Body of pancreas (tissue), 4 donors: ENCODE measurements at regions not wholly inside any gene's neighbourhood (a gene's known extent, or its start where the extent isn't known, plus 50 kb on each side); places are given as distances from the start of the nearest gene placed in this dataset.

Experiments
- ATAC-seq: fragments of 150-250 bp; one replicate; pipeline ENCODE4 v1.9.1; 2016
- DNase-seq, 4 donors: peaks; one replicate each; pipeline ENCODE4 v3.0.0-alpha.2; 2019
- H3K27ac ChIP-seq, 4 donors: fragments of 200-600 bp; sonication (generic); 1 replicate in 3 of 4; 2 replicates in 1 of 4; pipeline versions ENCODE4 v1.5.1 to v1.6.1; 2016 to 2019; ENCODE audit warnings: mild to moderate bottlenecking in 1 of 4, mixed read lengths in 1 of 4, moderate library complexity in 1 of 4
- H3K27me3 ChIP-seq, 2 donors: fragments of 200-600 bp; sonication (generic); one replicate each; pipeline ENCODE4 v1.6.0; 2016; ENCODE audit warnings: mild to moderate bottlenecking in 1 of 2
- H3K36me3 ChIP-seq, 2 donors: fragments of 200-600 bp; sonication (generic); replicated peaks in 1 of 2; 2 replicates each; pipeline ENCODE4 v1.5.1; 2016; ENCODE audit warnings: low read depth in 2 of 2; ENCODE audit not compliant: insufficient read depth in 1 of 2
- H3K4me1 ChIP-seq: fragments of 200-600 bp; sonication (generic); one replicate; pipeline ENCODE4 v1.6.0; 2016
- H3K4me3 ChIP-seq, 2 donors: fragments of 200-600 bp; sonication (generic); 1 replicate in 1 of 2; 2 replicates in 1 of 2; pipeline ENCODE4 v1.5.1; 2016 to 2019
- H3K9me3 ChIP-seq, 3 donors: fragments of 200-600 bp; sonication (generic); 1 replicate in 2 of 3; 2 replicates in 1 of 3; pipeline ENCODE4 v1.5.1; 2016
- POLR2A ChIP-seq, 3 donors: fragments of 450-650 bp; IDR thresholded peaks; one replicate each; pipeline ENCODE4 v1.6.1; 2016; ENCODE audit warnings: antibody characterized with exemption in 3 of 3, mild to moderate bottlenecking in 2 of 3
- WGBS, 2 donors: methylation state at CpG; one replicate each; pipeline ENCODE4 v1.1.5; 2017; 5-methylcytosine and 5-hydroxymethylcytosine counted together
- intact Hi-C: fragments of 100-400 bp; cut with DNase I; formaldehyde crosslinking; loops from one replicate; pipeline ENCODE4 v1.15.1; 2023
- TF ChIP-seq, protein P1 (sequence below), 7 experiments: fragments of 450-650 bp in 4 of 7; fragments of 200-600 bp in 3 of 7; sonication (generic) in 3 of 7; IDR thresholded peaks; one replicate each; pipeline ENCODE4 v1.5.1; 2016 to 2019; ENCODE audit warnings: antibody characterized with exemption in 7 of 7

GRCh38 chr13:48156466-48156865 lies 61.6 kb upstream of the MED4 start:
- WGBS, 2 donors: 77 to 86% methylated on average over 6 of the region's 6 CpGs
- TF ChIP-seq POLR2A (IDR thresholded peaks at IDR 0.05): no peak
- TF ChIP-seq, protein P1, sequence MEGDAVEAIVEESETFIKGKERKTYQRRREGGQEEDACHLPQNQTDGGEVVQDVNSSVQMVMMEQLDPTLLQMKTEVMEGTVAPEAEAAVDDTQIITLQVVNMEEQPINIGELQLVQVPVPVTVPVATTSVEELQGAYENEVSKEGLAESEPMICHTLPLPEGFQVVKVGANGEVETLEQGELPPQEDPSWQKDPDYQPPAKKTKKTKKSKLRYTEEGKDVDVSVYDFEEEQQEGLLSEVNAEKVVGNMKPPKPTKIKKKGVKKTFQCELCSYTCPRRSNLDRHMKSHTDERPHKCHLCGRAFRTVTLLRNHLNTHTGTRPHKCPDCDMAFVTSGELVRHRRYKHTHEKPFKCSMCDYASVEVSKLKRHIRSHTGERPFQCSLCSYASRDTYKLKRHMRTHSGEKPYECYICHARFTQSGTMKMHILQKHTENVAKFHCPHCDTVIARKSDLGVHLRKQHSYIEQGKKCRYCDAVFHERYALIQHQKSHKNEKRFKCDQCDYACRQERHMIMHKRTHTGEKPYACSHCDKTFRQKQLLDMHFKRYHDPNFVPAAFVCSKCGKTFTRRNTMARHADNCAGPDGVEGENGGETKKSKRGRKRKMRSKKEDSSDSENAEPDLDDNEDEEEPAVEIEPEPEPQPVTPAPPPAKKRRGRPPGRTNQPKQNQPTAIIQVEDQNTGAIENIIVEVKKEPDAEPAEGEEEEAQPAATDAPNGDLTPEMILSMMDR (IDR thresholded peaks at IDR 0.05): no peak
- H3K36me3 ChIP-seq: no peaks in the 10 kb centered on the region
- DNase-seq: peak in 1 of 4 donors; percentile 18
- H3K9me3 ChIP-seq: no peaks in the 10 kb centered on the region
- ATAC-seq: no peak
- H3K27ac ChIP-seq: peak overlapping the region in 1 of 4 donors; percentile 18
- no peak overlapping the region for H3K4me3 ChIP-seq
- peaks cover 11% of the 10 kb centered on the region for H3K4me1 ChIP-seq
- no peaks in the 10 kb centered on the region for H3K27me3 ChIP-seq
- intact Hi-C loops: no loop called here

DNA sequence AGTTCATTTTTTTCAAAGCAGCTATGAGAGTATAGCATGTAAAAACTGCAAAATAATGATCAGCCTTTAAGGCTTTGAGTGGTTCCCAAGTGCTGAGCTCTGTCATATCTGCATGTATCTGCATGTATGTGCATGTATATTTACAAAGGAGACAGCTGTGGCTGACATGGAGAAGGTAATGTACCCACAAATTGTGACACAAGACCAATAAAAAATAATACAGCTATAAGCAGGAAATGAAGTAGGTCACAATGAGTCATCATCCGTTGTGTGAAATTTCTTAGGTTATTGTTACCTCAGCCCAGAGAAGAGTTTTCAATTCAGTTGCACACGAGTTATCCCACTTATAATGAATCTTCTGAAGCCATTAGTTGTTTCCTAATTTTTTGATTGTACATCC lies 60.9 kb upstream of the MED4 start:
- TF ChIP-seq, protein P1 (IDR thresholded peaks at IDR 0.05): no peak
- no peak for TF ChIP-seq POLR2A (IDR thresholded peaks at IDR 0.05)
- Histone ChIP-seq H3K4me1 (peaks cover 11% of the 10 kb centered on the region), H3K9me3 (no peaks in the 10 kb centered on the region), H3K4me3 (no peak overlapping the region), H3K36me3 (no peaks in the 10 kb centered on the region), H3K27me3 (no peaks in the 10 kb centered on the region), H3K27ac (peak overlapping the region in 1 of 4 donors; percentile 35)
- DNase-seq: no peak
- no peak for ATAC-seq
- 57 to 69% methylated on average over 2 of the region's 2 CpGs for WGBS, 2 donors
- intact Hi-C loops: no loop called here

DNA sequence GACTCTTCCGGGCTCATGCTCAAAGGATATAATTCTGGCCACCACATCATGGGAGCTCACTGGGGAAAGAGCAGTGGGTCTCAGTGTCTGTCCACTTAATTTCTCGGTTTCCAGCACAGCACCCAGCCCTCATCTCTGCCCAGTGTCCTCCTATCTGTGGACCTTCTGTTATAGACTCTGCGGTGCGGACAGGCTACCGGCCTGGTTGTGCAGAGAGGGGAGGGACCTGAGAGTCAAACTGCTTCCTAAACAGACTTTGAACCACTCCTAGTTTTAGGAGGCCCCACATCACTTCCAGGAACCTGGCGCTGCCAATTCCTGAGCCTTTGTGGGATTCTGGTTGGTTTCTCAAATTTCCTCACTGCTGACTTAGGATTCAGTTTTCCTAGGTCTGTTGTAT lies 59.8 kb upstream of the MED4 start:
- Histone ChIP-seq H3K4me1 (peaks cover 11% of the 10 kb centered on the region), H3K9me3 (no peaks in the 10 kb centered on the region), H3K27ac (no peak overlapping the region), H3K4me3 (no peak overlapping the region), H3K27me3 (no peaks in the 10 kb centered on the region), H3K36me3 (no peaks in the 10 kb centered on the region)
- WGBS, 2 donors: 90 to 91% methylated on average over 6 of the region's 6 CpGs
- intact Hi-C loops: no loop called here
- TF ChIP-seq POLR2A (IDR thresholded peaks at IDR 0.05): no peak
- TF ChIP-seq, protein P1 (IDR thresholded peaks at IDR 0.05): no peak
- DNase-seq (no peak), ATAC-seq (no peak)

- H3K4me3 ChIP-seq: no peak overlapping the region
- no peaks in the 10 kb centered on the region for H3K9me3 ChIP-seq
- H3K27ac ChIP-seq: no peak overlapping the region
- no peaks in the 10 kb centered on the region for H3K27me3 ChIP-seq
- ATAC-seq (no peak), DNase-seq (no peak)
- intact Hi-C loops: no loop called here
- no peaks in the 10 kb centered on the region for H3K4me1 ChIP-seq
- H3K36me3 ChIP-seq: no peaks in the 10 kb centered on the region
- WGBS, 2 donors: 72 to 77% methylated on average over 3 of the region's 3 CpGs
- TF ChIP-seq, protein P1 (IDR thresholded peaks at IDR 0.05): no peak
- TF ChIP-seq POLR2A (IDR thresholded peaks at IDR 0.05): no peak
Observed at GRCh38 chr13:48153186-48153585, 58.3 kb upstream of the MED4 start.

GRCh38 chr13:48151363-48152161 lies 56.7 kb upstream of the MED4 start:
- DNase-seq: no peak
- TF ChIP-seq, protein P1 (IDR thresholded peaks at IDR 0.05): no peak
- TF ChIP-seq POLR2A (IDR thresholded peaks at IDR 0.05): no peak
- no peak for ATAC-seq
- no peak overlapping the region for H3K4me3 ChIP-seq
- no peaks in the 10 kb centered on the region for H3K9me3 ChIP-seq
- intact Hi-C loops: no loop called here
- no peaks in the 10 kb centered on the region for H3K36me3 ChIP-seq
- H3K4me1 ChIP-seq: no peaks in the 10 kb centered on the region
- H3K27ac ChIP-seq: no peak overlapping the region
- WGBS, 2 donors: 39 to 47% methylated on average over 5 of the region's 5 CpGs
- H3K27me3 ChIP-seq: no peaks in the 10 kb centered on the region
